GM18909 (cell line): ENCODE measurements at regions not wholly inside any gene's neighbourhood (a gene's known extent, or its start where the extent isn't known, plus 50 kb on each side); places are given as distances from the start of the nearest gene placed in this dataset.

Source experiments
- ATAC-seq: cut with Tn5 transposase; IDR thresholded peaks from one replicate; pipeline ENCODE4 v1.9.1; 2021; ENCODE audit warnings: mild to moderate bottlenecking; ENCODE audit not compliant: unreplicated experiment, poor library complexity

DNA sequence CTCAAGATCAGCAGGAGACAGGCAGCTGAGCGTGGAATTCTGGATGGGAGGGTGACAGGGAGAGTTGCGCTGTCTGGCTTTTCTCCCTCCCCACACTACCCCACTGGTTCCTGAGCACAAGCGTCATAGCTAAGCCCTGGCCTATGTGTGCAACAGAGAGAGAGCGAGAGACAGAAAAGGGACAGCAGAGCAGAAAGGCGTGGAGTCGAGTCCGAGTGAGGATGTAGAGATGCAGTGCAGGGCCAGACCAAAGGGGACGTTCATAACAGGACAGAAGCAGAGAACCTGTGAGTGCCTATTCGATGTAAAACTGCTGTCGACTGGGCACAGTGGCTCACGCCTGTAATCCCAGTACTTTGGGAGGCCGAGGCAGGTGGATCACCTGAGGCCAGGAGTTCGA lies 94.0 kb upstream of the TMEM45B start:
- no peak for ATAC-seq

DNA sequence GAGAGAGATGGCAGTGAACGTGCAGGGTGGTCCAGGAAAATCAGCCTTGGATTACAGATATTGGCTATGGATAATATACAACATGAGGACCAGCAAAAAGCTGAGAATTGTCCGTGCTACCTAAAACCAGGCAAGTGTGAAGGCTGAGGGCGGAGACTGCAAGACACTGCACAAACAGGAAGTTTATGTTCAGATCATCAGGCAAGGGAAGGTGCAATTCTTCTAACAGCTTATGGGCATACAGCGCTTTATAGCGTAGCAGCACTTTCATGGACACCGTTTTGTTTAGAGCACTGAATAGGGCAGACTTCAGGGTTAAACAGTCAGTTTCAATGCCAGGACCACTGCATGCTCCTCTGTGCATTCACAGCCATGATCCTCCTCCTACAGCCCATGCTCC lies 93.1 kb upstream of the TMEM45B start:
- no peak for ATAC-seq

DNA sequence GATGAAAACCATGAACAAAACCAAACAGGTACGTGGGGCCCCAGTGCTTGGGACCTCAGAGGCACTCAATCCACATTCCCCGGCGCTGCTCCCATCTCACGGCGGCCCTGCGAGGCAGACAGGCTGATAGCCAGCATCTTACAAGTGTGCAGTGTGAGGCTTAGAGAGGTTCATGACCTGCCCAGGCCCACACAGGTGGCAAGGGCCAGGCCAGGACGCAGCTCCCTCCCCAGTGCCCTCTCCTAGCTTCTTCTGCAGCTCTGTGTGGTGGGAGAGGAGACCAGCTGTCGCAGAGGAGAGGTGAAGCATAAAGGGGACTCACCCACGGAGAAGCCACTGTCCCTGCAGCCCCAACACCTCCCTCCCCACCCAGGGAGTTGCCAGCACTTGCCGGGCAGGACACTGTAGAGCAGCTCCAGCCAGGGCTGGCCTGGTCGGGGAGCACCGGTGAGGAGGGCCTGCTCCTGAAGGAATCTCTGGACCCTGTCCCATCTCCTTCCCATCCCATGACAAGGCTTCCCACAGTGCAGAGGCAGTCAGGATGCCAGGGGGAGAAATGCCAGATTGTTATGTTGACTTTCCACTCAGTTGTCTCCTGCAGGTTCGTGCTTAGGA lies 92.4 kb upstream of the TMEM45B start:
- ATAC-seq = no peak

GRCh38 chr11:129723761-129724162 lies 91.9 kb upstream of the TMEM45B start:
- no peak for ATAC-seq

- no peak for ATAC-seq
Measured at GRCh38 chr11:129724866-129725265, 90.8 kb upstream of the TMEM45B start.

- no peak for ATAC-seq
Measured at GRCh38 chr11:129726179-129726578, 89.5 kb upstream of the TMEM45B start.

GRCh38 chr11:129728581-129728980 lies 87.1 kb upstream of the TMEM45B start:
- ATAC-seq = no peak

- ATAC-seq = no peak
Measured at GRCh38 chr11:129729216-129729615, 86.4 kb upstream of the TMEM45B start.

DNA sequence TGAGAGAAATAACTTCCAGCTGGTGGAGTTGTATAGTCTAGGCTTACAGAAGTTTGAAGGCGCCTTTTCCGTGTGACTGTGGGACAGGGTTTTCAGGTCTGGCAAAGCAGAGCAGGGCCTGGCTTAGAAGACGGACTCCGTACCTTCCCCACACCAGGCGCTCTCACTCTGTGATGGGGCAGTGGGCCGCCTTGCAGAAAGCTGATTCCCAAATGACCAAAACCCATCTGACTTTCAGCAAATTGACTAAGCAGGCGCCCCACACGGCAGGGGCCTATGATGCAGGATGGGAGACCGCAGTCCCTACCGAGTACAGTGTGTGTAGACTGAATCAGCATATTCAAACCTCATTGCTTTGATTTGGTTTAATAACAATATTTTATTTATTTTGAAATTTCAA lies 85.8 kb upstream of the TMEM45B start:
- no peak for ATAC-seq

DNA sequence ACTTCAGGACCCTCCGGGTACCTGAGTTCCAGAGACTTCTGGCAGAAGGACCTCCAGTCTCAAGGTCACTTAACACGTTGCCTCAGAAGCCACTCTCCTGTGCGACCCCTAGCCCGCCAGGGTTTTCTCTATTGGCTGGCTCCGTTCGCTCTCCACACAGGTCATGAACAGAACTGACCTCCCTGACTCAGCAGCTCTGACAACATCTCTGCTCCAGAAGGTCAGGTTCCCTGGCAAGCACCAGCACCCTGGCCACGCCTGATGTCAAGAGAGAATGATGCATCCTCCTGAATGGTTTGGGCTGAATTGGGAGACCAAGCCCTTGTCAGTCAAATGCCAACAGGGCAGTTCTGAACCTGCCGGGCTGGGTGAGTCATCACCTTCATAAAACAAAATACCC lies 84.3 kb upstream of the TMEM45B start:
- ATAC-seq = no peak

DNA sequence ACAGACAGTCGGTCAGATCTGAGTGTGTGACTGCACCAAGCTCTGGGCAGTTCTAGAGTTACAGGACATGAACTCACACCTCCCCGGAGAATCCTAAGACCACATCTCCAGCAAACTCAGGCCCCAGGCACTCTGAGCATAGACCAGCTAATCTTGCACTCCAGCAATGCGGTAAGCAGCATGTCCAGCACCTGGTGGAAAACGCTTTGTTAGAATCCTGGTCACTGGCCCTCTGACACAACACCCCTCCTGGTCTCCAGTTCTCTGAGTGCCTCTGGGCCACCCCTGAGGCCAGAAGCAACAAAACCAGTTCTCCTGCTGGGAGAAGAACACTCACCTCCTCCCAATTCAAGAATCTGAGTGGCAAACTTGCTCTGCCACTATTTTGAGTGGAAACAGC lies 82.7 kb upstream of the TMEM45B start:
- no peak for ATAC-seq

DNA sequence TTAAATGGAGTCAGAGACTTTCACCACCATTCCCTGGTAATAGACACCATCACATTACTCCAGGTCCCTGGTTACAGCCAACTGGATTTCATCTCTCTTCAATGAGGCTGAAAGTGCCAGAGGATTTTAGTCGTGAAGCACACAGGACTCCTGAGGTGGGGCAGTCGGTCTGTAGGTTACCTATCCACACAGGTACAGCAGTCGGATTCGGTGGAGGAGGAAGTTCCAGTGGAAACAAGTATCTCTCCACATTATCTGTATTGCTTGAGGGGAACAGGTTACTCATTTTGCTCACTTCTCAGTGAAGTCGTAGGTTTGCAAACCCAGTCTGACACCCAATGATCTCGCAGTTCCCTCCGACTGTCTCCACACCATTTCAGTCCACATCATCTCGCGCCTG lies 82.3 kb upstream of the TMEM45B start:
- no peak for ATAC-seq

DNA sequence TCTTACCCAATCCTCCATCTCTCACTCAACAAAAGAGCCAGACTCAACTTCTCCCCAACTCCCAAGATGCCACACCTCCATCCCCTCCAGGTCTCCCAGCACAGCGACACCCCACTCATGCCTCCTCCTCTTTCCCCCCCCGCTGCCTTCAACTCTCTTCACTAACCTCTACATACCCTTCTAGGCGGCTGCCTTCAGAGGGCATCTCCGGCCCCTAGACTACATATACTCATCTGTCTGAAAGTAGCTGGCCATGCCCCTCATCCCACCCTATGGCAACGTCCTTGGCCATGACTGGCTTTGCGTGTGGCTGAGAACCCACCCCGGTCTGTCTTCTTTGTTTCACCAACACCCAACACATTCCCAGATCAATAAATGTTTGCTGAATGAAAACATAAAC lies 81.7 kb upstream of the TMEM45B start:
- ATAC-seq = no peak

DNA sequence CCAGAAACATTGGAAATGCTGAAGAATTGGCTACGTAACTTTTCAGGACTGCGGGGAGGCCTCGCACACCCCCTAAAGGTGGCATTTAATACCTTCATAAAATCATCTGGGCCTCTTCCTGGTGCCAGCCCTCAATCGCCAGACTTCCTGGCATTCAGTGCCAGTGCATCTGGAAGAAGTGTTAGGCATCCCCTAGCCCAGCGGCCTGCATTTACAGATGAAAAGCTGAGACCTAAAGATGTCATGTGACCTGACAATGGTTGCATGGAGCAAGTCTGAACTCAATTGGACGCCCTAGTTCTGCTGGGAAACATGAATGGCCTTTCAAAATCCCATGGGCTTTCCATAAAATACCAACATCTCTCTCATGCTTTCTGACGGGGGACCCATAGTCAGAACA lies 81.0 kb upstream of the TMEM45B start:
- no peak for ATAC-seq

- no peak for ATAC-seq
Measured at GRCh38 chr11:129737831-129738230, 77.8 kb upstream of the TMEM45B start.

DNA sequence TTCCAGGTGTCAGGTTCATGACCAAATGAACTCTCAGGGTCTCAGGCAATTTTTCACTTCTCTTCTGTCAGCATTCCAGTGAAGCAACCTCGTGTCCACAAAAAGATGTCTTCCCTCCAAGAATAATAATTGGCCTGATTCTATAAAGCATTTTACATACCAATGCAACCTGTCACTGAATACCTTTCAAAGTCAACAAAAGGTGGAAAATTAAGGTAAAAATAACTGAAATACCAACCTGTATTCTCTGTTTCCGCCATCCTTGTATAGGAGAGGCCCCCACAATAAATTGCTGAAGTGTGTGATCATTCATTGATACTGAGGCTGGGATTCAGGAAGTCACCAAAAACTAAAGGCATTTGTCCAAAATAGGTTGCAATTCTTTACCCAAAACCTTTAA lies 77.4 kb upstream of the TMEM45B start:
- ATAC-seq = no peak

DNA sequence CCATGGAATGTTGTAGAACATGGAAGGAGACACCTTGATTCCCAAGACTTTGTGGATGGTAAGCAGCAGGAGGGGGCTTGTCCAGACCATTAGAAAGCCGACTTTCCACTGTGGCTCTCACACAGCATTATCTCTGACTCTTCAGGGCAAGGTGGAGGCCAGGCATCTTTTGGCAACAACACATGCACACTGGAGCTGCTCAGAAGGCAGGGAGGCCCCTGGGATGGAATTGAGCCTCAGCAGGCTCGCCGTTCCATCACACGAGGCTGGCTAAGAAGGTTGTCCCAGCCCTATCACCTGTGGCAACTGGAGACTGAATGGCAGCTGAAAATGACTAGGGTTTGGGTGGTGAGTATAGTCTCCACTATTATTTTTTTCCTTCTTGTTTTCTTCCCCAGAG lies 76.3 kb upstream of the TMEM45B start:
- ATAC-seq = no peak

- ATAC-seq = no peak
Measured at GRCh38 chr11:129740125-129740719, 75.4 kb upstream of the TMEM45B start.

DNA sequence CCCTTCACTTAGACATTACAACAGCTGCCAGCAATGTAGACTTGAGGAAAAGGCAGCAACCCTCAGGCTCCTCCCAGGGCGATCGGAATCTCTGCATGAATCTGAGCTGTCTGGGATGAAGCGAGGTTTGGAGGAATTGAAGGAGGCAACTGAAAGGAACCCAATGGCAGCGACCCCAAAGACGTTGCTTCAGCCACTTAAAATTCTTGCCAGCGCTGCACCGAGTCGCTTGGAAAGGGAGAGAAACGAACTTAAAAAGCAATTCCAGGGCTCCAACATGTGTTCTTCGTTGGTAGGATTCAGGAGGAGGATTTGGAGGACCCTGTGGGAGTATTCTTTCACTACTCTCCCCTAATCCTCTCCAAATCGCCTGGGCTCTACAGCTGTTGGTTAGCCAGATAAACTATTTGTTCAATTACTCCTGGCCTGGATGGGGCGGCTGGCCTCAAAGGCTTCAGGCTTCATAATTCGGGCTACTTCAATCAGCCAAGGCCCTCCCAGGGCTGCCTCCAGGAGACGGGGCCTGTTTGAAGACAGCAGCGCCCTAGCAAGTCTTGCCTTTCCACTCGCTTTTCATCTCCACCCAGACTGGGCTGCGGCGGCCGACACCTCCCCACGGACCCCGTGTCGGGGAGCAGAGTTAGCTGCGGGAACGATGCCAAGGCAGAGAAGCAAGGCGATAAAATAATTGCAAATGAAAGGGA lies 72.4 kb upstream of the TMEM45B start:
- no peak for ATAC-seq

GRCh38 chr11:129747071-129747470 lies 68.6 kb upstream of the TMEM45B start:
- ATAC-seq = no peak

- no peak for ATAC-seq
Measured at GRCh38 chr11:129749141-129749540, 66.5 kb upstream of the TMEM45B start.
